ENCODE measurements at regions not wholly inside any gene's neighbourhood (a gene's known extent, or its start where the extent isn't known, plus 50 kb on each side); places are given as distances from the start of the nearest gene placed in this dataset.

- no peaks in the 10 kb centered on the region for H3K27me3 Mint-ChIP-seq
- WGBS (ENCODE audit: insufficient coverage), result no CpG with 5 or more reads among the region's 5 CpGs
- Histone ChIP-seq H3K79me2 (ENCODE audit: control insufficient read depth, insufficient read depth, low read length) (no peaks in the 10 kb centered on the region), H3K27me3 (replicated peaks in 1 of 4; ENCODE audit: control extremely low read depth in 1 of 4, control insufficient read depth in 3 of 4, insufficient read depth in 4 of 4, low read length in 3 of 4) (no peaks in the 10 kb centered on the region), H4K20me1 (ENCODE audit: control insufficient read depth, insufficient read depth, low read length, poor library complexity, severe bottlenecking) (no peaks in the 10 kb centered on the region), H3K4me3 (ENCODE audit: control extremely low read depth in 1 of 5, extremely low read depth in 1 of 5, insufficient read depth in 1 of 5, low read depth in 2 of 5, low read length in 4 of 5) (no peak overlapping the region), H3K4me1 (ENCODE audit: control insufficient read depth in 2 of 2, insufficient read depth in 2 of 2, low read length in 2 of 2) (no peaks in the 10 kb centered on the region), H3K9me3 (ENCODE audit: control extremely low read depth in 1 of 3, control insufficient read depth in 2 of 3, insufficient read depth in 1 of 3, low read length in 2 of 3) (no peaks in the 10 kb centered on the region), H3K27ac (ENCODE audit: low read length in 2 of 2) (no peak overlapping the region), H2AFZ (ENCODE audit: insufficient read depth, low read depth, low read length, poor library complexity, severe bottlenecking) (no peak overlapping the region), H3K9ac (ENCODE audit: low read length) (no peak overlapping the region), H3K36me3 (replicated peaks in 1 of 2; ENCODE audit: control extremely low read depth in 1 of 2, control insufficient read depth in 1 of 2, extremely low read depth in 1 of 2, insufficient read depth in 2 of 2, low read length in 1 of 2) (no peaks in the 10 kb centered on the region), H3K4me2 (replicated peaks; ENCODE audit: low read depth, low read length, poor library complexity, severe bottlenecking) (no peak overlapping the region)
- intact Hi-C loops (cut with micrococcal nuclease), result no loop called here
- POLR2A ChIA-PET, result no interaction called here
- H3K9me3 Mint-ChIP-seq (ENCODE audit: insufficient read depth), result no peaks in the 10 kb centered on the region
- H3K4me3 Mint-ChIP-seq, result no peak overlapping the region
- CTCF ChIA-PET, result no interaction called here
- ATAC-seq (ENCODE audit: low read depth), result no peak
- TF ChIP-seq EZH2 (IDR thresholded peaks at IDR 0.05; ENCODE audit: borderline replicate concordance, insufficient read depth, low read depth, low read length, poor library complexity, severe bottlenecking) (no peak), CTCF (IDR thresholded peaks at IDR 0.05) (no peak)
- DNase-seq, result no peak
- no peak overlapping the region for H3K27ac Mint-ChIP-seq
- no peaks in the 10 kb centered on the region for H3K4me1 Mint-ChIP-seq
Observed at GRCh38 chr4:12580787-12581186, 903.4 kb downstream of the RAB28 start.

- Histone ChIP-seq H2AFZ (ENCODE audit: insufficient read depth, low read depth, low read length, poor library complexity, severe bottlenecking) (no peak overlapping the region), H3K9ac (ENCODE audit: low read length) (no peak overlapping the region), H3K4me2 (replicated peaks; ENCODE audit: low read depth, low read length, poor library complexity, severe bottlenecking) (no peak overlapping the region), H3K4me3 (ENCODE audit: control extremely low read depth in 1 of 5, extremely low read depth in 1 of 5, insufficient read depth in 1 of 5, low read depth in 2 of 5, low read length in 4 of 5) (no peak overlapping the region), H3K27ac (ENCODE audit: low read length in 2 of 2) (no peak overlapping the region), H3K27me3 (replicated peaks in 1 of 4; ENCODE audit: control extremely low read depth in 1 of 4, control insufficient read depth in 3 of 4, insufficient read depth in 4 of 4, low read length in 3 of 4) (no peaks in the 10 kb centered on the region), H3K4me1 (ENCODE audit: control insufficient read depth in 2 of 2, insufficient read depth in 2 of 2, low read length in 2 of 2) (no peaks in the 10 kb centered on the region), H3K79me2 (ENCODE audit: control insufficient read depth, insufficient read depth, low read length) (no peaks in the 10 kb centered on the region), H3K36me3 (replicated peaks in 1 of 2; ENCODE audit: control extremely low read depth in 1 of 2, control insufficient read depth in 1 of 2, extremely low read depth in 1 of 2, insufficient read depth in 2 of 2, low read length in 1 of 2) (no peaks in the 10 kb centered on the region), H3K9me3 (ENCODE audit: control extremely low read depth in 1 of 3, control insufficient read depth in 2 of 3, insufficient read depth in 1 of 3, low read length in 2 of 3) (no peaks in the 10 kb centered on the region), H4K20me1 (ENCODE audit: control insufficient read depth, insufficient read depth, low read length, poor library complexity, severe bottlenecking) (no peaks in the 10 kb centered on the region)
- intact Hi-C loops (cut with micrococcal nuclease), result no loop called here
- Mint-ChIP-seq H3K27ac (no peak overlapping the region), H3K9me3 (ENCODE audit: insufficient read depth) (no peaks in the 10 kb centered on the region), H3K27me3 (no peaks in the 10 kb centered on the region), H3K4me1 (no peaks in the 10 kb centered on the region), H3K4me3 (no peak overlapping the region)
- ATAC-seq (ENCODE audit: low read depth) (no peak), DNase-seq (no peak)
- 0% methylated on average over 1 of the region's 6 CpGs for WGBS (ENCODE audit: insufficient coverage)
- TF ChIP-seq CTCF (IDR thresholded peaks at IDR 0.05) (no peak), EZH2 (IDR thresholded peaks at IDR 0.05; ENCODE audit: borderline replicate concordance, insufficient read depth, low read depth, low read length, poor library complexity, severe bottlenecking) (no peak)
- CTCF ChIA-PET, result no interaction called here
- POLR2A ChIA-PET, result no interaction called here
Observed at GRCh38 chr4:12579172-12579571, 905.0 kb downstream of the RAB28 start.

All from B cell (primary cell).